HS-27A (cell line): ENCODE measurements at regions not wholly inside any gene's neighbourhood (a gene's known extent, or its start where the extent isn't known, plus 50 kb on each side); places are given as distances from the start of the nearest gene placed in this dataset.
"Not testable (repeated sequence)": the region's sequence is repeated elsewhere in the genome, so short reads cannot be mapped to it uniquely, and the experiment has no call there.

ENCODE experiments used
- DNase-seq: peaks from one replicate; pipeline ENCODE4 v3.0.0-alpha.2; 2012; ENCODE audit warnings: low read depth, missing footprints

DNA sequence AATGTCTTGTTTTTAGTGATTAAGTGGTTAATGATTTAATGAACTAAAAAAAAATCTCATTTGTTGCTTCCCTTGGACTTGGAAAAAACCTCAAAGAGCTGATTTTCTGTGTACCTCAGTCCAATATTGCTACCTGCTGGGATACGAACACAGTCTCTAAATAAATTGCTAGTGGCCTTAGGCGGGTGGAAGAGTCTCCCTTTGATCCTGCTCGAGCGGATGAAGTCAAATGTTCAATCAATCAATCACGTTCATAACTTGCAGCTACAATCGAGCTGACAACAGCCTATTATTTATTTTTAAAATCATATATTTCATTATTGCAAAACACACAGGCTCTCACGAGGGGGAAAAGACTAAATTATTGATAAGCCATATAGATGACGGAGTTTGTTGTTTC lies 57.3 kb upstream of the HABP2 start:
- DNase-seq = no peak

DNA sequence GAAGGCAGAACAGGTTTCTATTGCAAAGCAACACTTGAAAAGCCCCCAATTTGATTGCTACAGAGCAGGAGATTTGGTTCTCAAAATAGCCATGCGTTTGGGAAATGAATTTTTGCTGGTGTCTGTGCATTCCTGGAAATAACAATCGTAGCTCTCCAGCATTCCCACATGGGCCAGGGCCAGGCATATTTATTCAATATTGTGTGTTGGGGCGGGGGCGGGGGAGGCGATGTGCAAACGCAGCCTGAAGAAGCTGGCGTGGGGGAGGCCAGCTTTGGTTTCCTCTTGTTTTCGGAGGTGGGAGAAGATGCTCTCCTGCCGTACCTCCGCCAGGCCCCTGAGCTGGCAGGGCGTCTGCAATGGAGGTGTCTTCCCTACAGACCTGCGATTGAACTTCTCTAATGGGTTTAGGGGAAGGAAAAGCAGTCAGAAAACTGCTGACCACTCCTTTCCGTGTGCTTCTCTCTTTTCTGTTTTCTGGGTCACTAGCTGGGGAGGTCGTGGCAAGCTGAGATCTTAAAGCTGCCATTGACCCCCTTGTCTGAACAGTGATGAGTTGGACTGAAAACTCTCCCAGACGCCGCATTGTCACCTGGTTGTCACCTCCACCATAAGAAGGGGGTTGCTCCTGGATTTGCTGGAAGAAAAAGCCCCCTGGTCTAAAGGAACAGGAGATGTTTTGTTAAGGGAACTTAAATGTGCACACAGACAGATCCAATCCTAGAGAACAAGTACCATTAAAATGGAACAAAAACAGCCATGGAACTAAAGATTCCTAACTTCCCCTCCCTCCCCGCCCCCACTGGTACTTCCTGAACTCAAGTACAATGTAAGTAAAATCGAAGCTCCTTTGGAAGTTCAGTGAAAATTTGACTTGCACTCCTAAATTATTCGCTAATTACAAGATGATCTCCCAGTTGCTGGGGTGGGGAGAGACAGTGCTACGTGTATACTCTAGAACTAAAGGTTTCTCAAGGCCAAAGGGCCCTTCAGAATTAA lies 56.4 kb upstream of the HABP2 start:
- DNase-seq = no peak

- DNase-seq = no peak
Observed at GRCh38 chr10:113497198-113497597, 55.7 kb upstream of the HABP2 start.

DNA sequence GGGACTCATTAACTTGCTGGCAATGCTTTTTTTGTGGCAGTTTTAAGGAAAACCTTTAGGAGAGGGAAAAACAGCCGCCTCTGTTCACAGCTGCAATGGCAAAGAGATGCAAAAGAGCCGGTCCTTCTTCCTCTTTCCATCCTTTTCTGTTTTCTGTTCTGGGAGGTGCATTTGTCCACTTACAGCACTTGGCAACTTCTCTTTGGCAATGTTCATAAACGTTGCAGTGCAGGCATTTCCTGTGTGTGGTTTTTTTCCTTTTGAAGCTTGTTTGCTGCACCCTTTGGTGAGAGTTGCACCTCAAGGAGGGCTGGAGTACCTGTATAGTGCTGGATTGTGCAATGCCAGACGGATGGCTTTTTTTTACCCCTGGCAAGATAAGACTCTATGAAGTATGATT lies 53.9 kb upstream of the HABP2 start:
- DNase-seq = no peak

DNA sequence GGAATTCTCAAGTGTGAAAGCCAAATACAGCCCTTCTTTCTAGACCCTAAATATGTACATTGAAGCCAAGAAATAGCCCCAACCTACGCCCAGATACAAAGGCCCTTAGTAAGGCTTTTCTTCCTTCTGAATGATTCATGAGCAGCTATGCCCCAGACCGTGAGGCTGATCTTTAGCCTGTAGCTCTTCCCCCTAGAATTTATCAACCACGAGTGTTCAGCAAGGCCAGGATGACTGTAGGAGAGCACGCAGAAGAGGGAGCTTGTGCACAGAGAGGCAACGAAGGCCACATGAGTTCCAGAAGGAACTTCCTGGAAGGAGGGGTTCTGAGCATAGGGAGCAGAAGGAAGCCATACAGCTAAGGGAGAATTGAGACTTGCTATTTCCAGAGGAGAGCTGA lies 53.0 kb upstream of the HABP2 start:
- no peak for DNase-seq

DNA sequence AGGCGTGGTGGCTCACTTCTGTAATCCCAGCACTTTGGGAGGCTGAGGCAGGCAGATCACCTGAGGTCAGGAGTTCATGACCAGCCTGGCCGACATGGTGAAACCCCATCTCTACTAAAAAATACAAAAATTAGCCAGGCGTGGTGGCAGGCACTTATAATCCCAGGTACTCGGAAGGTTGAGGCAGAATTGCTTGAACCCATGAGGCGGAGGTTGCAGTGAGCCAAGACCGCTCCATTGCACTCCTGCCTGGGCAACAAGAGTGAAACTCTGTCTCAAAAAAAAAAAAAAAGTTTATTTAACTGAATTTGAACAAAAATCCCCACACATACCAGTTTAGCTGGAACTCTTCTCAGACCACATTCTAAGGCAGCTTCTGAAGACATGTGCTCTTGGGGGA lies 51.8 kb upstream of the HABP2 start:
- DNase-seq = not testable (repeated sequence)
